Body of pancreas (tissue), 4 donors: ENCODE measurements at regions not wholly inside any gene's neighbourhood (a gene's known extent, or its start where the extent isn't known, plus 50 kb on each side); places are given as distances from the start of the nearest gene placed in this dataset.

ENCODE experiments used
- CTCF ChIP-seq, 7 experiments: fragments of 450-650 bp in 4 of 7; fragments of 200-600 bp in 3 of 7; sonication (generic) in 3 of 7; IDR thresholded peaks; one replicate each; pipeline ENCODE4 v1.5.1; 2016 to 2019; ENCODE audit warnings: antibody characterized with exemption in 7 of 7
- POLR2A ChIP-seq, 3 donors: fragments of 450-650 bp; IDR thresholded peaks; one replicate each; pipeline ENCODE4 v1.6.1; 2016; ENCODE audit warnings: antibody characterized with exemption in 3 of 3, mild to moderate bottlenecking in 2 of 3

GRCh38 chr14:95452893-95453712, 63.3 kb downstream of the SYNE3 start:
- TF ChIP-seq CTCF (IDR thresholded peaks at IDR 0.05) = no peak
- no peak for TF ChIP-seq POLR2A (IDR thresholded peaks at IDR 0.05)
